GM13976 (cell line): ENCODE measurements at regions not wholly inside any gene's neighbourhood (a gene's known extent, or its start where the extent isn't known, plus 50 kb on each side); places are given as distances from the start of the nearest gene placed in this dataset.

Experiments
- DNase-seq: peaks from one replicate; pipeline ENCODE4 v3.0.0; 2012; ENCODE audit warnings: low spot score
- in situ Hi-C: fragments of 300-500 bp; cut with MboI; formaldehyde crosslinking; loops from one replicate; pipeline ENCODE4 v1.12.0; 2022; ENCODE audit warnings: low sequenced_read_pairs, mixed read lengths, inconsistent platforms; ENCODE audit not compliant: unreplicated experiment
- TF ChIP-seq, protein P1 (sequence below): IDR thresholded peaks from 2 replicates; pipeline ENCODE4 v1.5.1; 2012; ENCODE audit warnings: borderline replicate concordance, mild to moderate bottlenecking; ENCODE audit not compliant: insufficient read depth; ENCODE audit errors: extremely low read depth, missing control alignments, control extremely low read depth

- DNase-seq = no peak
- TF ChIP-seq, protein P1, sequence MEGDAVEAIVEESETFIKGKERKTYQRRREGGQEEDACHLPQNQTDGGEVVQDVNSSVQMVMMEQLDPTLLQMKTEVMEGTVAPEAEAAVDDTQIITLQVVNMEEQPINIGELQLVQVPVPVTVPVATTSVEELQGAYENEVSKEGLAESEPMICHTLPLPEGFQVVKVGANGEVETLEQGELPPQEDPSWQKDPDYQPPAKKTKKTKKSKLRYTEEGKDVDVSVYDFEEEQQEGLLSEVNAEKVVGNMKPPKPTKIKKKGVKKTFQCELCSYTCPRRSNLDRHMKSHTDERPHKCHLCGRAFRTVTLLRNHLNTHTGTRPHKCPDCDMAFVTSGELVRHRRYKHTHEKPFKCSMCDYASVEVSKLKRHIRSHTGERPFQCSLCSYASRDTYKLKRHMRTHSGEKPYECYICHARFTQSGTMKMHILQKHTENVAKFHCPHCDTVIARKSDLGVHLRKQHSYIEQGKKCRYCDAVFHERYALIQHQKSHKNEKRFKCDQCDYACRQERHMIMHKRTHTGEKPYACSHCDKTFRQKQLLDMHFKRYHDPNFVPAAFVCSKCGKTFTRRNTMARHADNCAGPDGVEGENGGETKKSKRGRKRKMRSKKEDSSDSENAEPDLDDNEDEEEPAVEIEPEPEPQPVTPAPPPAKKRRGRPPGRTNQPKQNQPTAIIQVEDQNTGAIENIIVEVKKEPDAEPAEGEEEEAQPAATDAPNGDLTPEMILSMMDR = no peak
- in situ Hi-C loops = no loop called here
These were observed 260.0 kb upstream of the HS6ST1 start for GRCh38 chr2:128578406-128579390.

- in situ Hi-C loops = no loop called here
- no peak for DNase-seq
- TF ChIP-seq, protein P1 = no peak
These were observed 261.2 kb upstream of the HS6ST1 start for GRCh38 chr2:128579825-128580224.

- no peak for DNase-seq
- TF ChIP-seq, protein P1 = no peak
- in situ Hi-C loops = no loop called here
These were observed 262.6 kb upstream of the HS6ST1 start for GRCh38 chr2:128580988-128581848.

GRCh38 chr2:128581849-128582244 lies 263.2 kb upstream of the HS6ST1 start:
- TF ChIP-seq, protein P1 = no peak
- DNase-seq = no peak
- in situ Hi-C loops = no loop called here

DNA sequence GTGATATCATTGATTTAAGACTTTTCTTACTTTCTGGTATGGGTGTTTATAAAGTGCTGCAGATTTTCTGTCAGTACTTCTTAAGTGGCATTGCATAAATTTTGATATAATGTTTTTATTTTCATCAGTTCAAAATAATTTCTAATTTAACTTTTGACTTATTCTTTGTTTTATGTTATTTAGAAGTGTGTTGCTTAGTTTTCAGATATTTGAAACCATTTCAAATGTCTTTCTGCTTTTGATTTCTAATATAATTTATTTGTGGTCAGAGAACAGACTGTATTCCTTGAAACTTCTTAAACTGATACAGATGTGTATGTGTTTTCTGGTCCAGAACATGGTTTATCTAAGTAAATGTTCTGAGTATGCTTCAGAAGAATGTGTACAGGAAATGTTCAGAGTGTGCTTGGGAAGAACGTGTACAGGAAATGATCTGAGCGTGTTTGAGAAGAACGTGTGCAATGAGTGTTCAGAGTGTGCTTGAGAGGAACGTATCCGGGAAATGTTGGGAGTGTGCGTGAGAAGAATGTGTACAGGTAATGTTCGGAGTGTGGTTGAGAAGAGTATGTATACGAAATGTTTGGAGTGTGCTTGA lies 265.7 kb upstream of the HS6ST1 start:
- TF ChIP-seq, protein P1 = no peak
- no peak for DNase-seq
- in situ Hi-C loops = no loop called here

- TF ChIP-seq, protein P1 = no peak
These were observed 267.0 kb upstream of the HS6ST1 start for GRCh38 chr2:128585706-128586105.

More at GRCh38 chr2:128585706-128586105, 267.0 kb upstream of the HS6ST1 start:
- DNase-seq = no peak
- in situ Hi-C loops = no loop called here
